ENCODE measurements at regions not wholly inside any gene's neighbourhood (a gene's known extent, or its start where the extent isn't known, plus 50 kb on each side); places are given as distances from the start of the nearest gene placed in this dataset.

- intact Hi-C loops (cut with micrococcal nuclease), result no loop called here
Observed at GRCh38 chr3:117874028-117874690, 1160.5 kb downstream of the IGSF11 start.

GRCh38 chr3:117874904-117875874, 1159.5 kb downstream of the IGSF11 start:
- intact Hi-C loops (cut with micrococcal nuclease), result no loop called here

- intact Hi-C loops (cut with micrococcal nuclease), result no loop called here
Observed at GRCh38 chr3:117875887-117876286, 1158.8 kb downstream of the IGSF11 start.

- intact Hi-C loops (cut with micrococcal nuclease), result no loop called here
Observed at GRCh38 chr3:117880638-117881037, 1154.0 kb downstream of the IGSF11 start.

DNA sequence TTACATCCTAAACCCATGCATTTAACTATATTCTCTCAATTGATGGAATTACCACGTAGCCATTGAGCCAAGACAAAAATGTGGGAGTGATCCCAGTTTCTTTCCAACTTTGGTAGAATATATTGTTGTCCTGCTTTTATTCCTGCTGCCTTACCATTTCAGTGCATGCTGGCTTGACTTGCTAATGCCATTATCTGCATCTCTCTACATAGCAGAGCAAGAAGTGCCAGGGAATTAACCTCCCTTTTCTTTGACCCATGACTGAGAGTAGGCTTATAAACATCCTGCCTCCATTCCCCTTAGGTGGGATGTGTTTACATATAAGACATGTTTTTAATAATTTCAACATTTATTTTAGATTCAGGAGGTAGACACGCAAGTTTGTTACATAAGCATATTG, 1153.4 kb downstream of the IGSF11 start:
- intact Hi-C loops (cut with micrococcal nuclease), result no loop called here

GRCh38 chr3:117885011-117885441, 1149.6 kb downstream of the IGSF11 start:
- intact Hi-C loops (cut with micrococcal nuclease), result no loop called here

DNA sequence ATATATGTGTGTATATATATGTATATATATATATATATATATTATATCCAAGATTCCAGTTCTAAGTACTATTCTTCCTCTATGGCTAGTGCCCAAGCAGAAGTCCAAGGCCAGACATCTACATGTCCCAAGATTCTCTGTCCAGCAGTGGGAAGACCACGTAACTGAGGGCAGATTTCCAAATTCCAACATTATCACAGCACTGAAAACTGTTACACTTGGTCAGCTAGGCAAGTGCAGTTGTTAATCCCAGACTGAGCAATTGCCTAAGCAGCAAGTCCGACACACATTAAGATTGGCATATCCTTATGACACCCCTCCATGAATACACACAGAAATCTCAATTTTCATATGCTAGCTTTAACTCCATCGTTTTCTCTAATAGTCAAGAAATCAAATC, 1148.5 kb downstream of the IGSF11 start:
- intact Hi-C loops (cut with micrococcal nuclease), result no loop called here

- intact Hi-C loops (cut with micrococcal nuclease), result no loop called here
Observed at GRCh38 chr3:117887031-117887430, 1147.6 kb downstream of the IGSF11 start.

GRCh38 chr3:117887901-117888300, 1146.7 kb downstream of the IGSF11 start:
- intact Hi-C loops (cut with micrococcal nuclease), result no loop called here

GRCh38 chr3:117892431-117892841, 1142.2 kb downstream of the IGSF11 start:
- intact Hi-C loops (cut with micrococcal nuclease), result no loop called here

DNA sequence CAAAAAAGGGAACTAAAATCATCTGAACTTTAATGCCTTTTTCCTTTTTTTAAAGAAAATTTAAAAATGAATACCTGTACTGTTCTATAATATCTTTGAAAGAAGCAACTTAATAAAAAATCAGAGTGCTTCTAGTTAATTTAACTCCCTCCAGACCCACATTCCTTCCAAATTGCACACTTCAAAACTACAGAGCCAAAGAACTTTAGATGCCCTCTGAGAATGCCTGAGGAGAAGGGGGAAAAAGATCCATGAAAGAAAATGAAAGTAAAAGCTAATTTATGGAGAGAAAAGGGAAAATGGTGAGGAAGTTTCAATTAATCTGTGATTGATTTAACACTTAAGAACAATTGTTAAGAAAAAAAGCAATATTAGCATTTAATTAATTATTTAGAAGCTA, 1141.6 kb downstream of the IGSF11 start:
- intact Hi-C loops (cut with micrococcal nuclease), result no loop called here

DNA sequence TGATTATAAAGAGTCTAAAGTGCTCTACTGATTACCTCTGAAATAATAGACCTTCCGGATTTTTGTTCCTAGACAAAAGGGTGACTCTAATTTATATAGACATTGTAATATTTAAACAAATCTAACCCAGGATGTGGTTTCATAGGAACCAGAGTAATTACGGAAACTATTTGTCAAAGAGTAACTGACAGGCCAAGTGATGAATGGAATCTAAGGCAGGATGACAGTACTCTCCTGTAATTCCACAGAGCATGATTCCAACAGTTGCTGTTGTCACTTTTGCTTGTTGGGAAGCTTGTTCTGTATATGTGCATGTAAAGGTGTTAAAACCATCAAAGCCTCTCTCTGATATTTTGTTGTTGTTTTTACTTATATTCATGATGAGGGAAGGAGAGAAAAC, 1141.0 kb downstream of the IGSF11 start:
- intact Hi-C loops (cut with micrococcal nuclease), result no loop called here

- intact Hi-C loops (cut with micrococcal nuclease), result no loop called here
Observed at GRCh38 chr3:117898722-117899522, 1135.7 kb downstream of the IGSF11 start.

GRCh38 chr3:117903226-117903625, 1131.4 kb downstream of the IGSF11 start:
- intact Hi-C loops (cut with micrococcal nuclease), result no loop called here

GRCh38 chr3:117910820-117911521, 1123.7 kb downstream of the IGSF11 start:
- intact Hi-C loops (cut with micrococcal nuclease), result no loop called here

DNA sequence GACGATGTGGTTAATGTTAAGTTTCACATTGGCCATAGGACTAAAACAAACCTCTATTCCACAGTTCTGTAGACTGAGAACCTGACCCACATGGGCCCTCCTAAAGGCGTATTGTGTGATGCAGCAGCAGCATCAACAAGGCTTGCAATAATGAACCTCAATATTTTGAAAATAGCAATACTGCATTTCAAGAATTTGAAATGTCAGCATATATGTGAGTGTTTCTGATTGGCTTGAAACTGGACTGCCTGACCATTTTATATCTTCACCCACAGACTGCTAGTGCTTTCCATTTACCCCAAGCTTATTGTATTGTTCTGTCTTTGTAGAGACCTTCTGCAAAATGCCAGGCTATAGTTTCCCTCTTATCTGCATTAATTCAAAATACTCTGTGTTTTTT, 1122.3 kb downstream of the IGSF11 start:
- intact Hi-C loops (cut with micrococcal nuclease), result no loop called here

DNA sequence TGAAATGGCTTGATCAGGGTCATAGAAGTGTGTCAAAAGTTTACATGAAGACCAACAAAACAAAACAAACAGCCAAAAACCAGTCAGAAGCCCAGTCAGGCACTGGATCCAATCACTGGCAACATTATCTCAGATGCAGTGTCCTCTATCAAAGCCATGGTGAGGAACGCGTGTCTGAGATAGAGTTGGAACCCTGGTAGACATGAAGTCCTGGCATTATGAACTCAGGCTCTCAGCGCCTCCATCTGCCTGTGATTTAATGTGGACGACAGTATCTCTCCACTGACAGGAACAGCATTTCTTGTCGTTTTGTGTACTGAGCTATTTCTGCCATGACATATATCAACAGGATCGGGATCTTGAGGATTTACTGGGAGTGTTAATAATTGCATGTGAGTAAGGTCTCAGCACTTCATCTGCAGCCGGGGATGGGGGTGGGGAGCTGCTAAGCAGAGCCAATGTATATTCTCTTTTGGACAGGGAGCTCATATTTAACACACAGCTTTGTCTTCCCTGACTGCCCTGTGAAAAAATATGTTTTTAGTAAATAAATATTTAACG, 1120.0 kb downstream of the IGSF11 start:
- intact Hi-C loops (cut with micrococcal nuclease), result no loop called here

DNA sequence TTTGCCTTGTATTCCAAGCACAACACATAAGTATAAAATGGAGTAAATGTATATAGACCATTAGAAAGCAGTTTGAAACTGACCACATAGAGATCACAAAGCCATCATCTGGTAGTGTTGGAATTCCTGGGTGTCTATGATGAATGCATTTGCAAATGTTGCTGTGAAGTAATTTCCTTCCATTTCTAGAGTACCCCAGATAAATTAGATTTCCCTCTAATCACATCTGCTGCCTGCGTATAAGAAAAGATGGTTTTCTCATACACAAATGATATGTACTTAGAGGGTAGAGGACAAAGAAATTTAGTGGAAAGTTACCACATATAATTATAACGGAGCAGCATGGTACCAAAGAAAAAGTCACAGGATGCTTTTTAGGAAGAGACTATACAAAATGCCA, 1117.8 kb downstream of the IGSF11 start:
- intact Hi-C loops (cut with micrococcal nuclease), result no loop called here

DNA sequence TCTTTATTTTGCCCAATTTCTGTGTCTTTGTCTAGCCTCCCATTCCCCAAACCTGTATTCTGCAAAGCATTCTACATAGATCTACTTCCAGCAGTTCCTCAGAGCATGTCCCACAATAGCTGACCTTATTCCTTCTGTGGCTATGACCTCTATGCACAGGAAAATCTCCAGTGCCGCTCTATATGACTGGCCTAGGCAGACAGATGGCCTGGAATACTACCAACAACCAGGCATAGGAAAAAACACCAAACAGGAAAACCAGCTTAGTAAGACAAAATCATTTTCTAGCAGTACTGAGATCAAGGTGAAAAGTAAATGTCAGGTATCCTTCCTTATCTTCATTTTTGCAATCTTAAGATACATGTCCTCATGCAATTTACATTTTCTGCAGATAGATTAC, 1115.0 kb downstream of the IGSF11 start:
- intact Hi-C loops (cut with micrococcal nuclease), result no loop called here

- intact Hi-C loops (cut with micrococcal nuclease), result no loop called here
Observed at GRCh38 chr3:117920253-117920898, 1114.3 kb downstream of the IGSF11 start.

Measured in T-helper 1 cell treated with Interleukin-12 subunit alpha and Interleukin-12 subunit beta and Interleukin-4 antibody, amounts not matched to agents 30 ng/mL and 1 ng/mL, for 36 hours (primary cell).